ENCODE measurements at regions not wholly inside any gene's neighbourhood (a gene's known extent, or its start where the extent isn't known, plus 50 kb on each side); places are given as distances from the start of the nearest gene placed in this dataset.

DNA sequence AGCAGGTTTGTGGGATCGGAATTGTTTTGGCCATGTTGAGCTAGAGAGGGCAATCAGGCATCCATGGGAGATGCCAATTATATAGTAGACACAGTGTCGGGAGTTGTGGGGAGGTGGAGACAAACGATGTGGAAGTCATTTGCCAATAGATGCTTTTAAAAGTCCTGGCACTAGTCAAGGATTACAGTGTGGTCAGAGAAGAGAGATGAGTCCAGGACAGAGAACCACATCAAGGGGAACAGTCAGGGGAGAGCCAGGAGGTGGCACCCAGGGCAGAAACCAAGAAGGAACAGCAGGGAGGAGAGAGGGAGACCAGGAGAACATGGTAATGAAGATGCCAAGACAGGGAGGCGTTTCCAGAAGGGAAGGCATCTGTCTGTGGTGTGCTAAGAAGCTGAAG is 81.2 kb downstream of the ARL4C start:
- TF ChIP-seq, protein P1, sequence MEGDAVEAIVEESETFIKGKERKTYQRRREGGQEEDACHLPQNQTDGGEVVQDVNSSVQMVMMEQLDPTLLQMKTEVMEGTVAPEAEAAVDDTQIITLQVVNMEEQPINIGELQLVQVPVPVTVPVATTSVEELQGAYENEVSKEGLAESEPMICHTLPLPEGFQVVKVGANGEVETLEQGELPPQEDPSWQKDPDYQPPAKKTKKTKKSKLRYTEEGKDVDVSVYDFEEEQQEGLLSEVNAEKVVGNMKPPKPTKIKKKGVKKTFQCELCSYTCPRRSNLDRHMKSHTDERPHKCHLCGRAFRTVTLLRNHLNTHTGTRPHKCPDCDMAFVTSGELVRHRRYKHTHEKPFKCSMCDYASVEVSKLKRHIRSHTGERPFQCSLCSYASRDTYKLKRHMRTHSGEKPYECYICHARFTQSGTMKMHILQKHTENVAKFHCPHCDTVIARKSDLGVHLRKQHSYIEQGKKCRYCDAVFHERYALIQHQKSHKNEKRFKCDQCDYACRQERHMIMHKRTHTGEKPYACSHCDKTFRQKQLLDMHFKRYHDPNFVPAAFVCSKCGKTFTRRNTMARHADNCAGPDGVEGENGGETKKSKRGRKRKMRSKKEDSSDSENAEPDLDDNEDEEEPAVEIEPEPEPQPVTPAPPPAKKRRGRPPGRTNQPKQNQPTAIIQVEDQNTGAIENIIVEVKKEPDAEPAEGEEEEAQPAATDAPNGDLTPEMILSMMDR (IDR thresholded peaks at IDR 0.05) = no peak
- no peak for TF ChIP-seq POLR2A (IDR thresholded peaks at IDR 0.05)
- no peak for TF ChIP-seq POLR2AphosphoS5 (IDR thresholded peaks at IDR 0.05)

Data from prostate gland (tissue), 2 donors.